Glutamatergic neuron (in vitro differentiated cells): ENCODE measurements at regions not wholly inside any gene's neighbourhood (a gene's known extent, or its start where the extent isn't known, plus 50 kb on each side); places are given as distances from the start of the nearest gene placed in this dataset.
"Not testable (repeated sequence)": the region's sequence is repeated elsewhere in the genome, so short reads cannot be mapped to it uniquely, and the experiment has no call there.

ENCODE experiments used
- DNase-seq: peaks from one replicate; pipeline ENCODE4 v3.0.0; 2022
- H3K27ac Mint-ChIP-seq: one replicate; pipeline ENCODE4 v1.8.0; 2020; ENCODE audit warnings: mild to moderate bottlenecking, mixed read lengths, inconsistent platforms; ENCODE audit not compliant: unreplicated experiment
- H3K27me3 Mint-ChIP-seq: one replicate; pipeline ENCODE4 v1.8.0; 2020; ENCODE audit warnings: mild to moderate bottlenecking, moderate library complexity, mixed read lengths, inconsistent platforms; ENCODE audit not compliant: unreplicated experiment
- H3K36me3 Mint-ChIP-seq: one replicate; pipeline ENCODE4 v1.8.0; 2020; ENCODE audit warnings: mild to moderate bottlenecking, mixed read lengths, inconsistent platforms; ENCODE audit not compliant: unreplicated experiment
- H3K4me1 Mint-ChIP-seq: one replicate; pipeline ENCODE4 v1.8.0; 2020; ENCODE audit warnings: mild to moderate bottlenecking, low read depth, mixed read lengths, inconsistent platforms; ENCODE audit not compliant: unreplicated experiment
- H3K4me3 Mint-ChIP-seq: one replicate; pipeline ENCODE4 v1.8.0; 2020; ENCODE audit warnings: mild to moderate bottlenecking, mixed read lengths, inconsistent platforms; ENCODE audit not compliant: unreplicated experiment
- H3K9me3 Mint-ChIP-seq: one replicate; pipeline ENCODE4 v1.8.0; 2020; ENCODE audit warnings: mild to moderate bottlenecking, moderate library complexity, mixed read lengths, inconsistent platforms; ENCODE audit not compliant: unreplicated experiment
- TF ChIP-seq, protein P1 (sequence below): fragments of 200-600 bp; sonication (generic); IDR thresholded peaks from one replicate; pipeline ENCODE4 v1.5.0; 2021; ENCODE audit not compliant: partially characterized antibody, unreplicated experiment

DNA sequence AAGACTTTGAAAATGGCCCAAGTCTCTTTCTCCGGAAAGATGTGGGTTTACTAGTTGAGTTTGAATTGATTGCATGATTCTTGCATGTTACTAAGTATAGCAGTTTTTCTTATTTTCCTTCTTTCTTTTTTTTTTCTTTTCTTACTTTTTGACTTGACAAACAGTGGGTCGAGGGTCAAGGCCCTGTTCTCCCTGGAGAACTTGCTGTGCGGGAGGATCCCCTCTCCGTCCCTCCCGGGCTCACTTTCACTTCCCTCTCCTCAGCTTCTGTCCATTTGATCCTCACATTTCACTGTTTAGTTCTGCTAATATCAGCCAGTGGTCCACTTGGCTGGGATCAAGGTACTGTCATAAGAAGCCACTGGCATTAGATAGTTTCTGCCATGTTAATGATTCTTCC is 767.4 kb downstream of the TDRD15 start:
- TF ChIP-seq, protein P1, sequence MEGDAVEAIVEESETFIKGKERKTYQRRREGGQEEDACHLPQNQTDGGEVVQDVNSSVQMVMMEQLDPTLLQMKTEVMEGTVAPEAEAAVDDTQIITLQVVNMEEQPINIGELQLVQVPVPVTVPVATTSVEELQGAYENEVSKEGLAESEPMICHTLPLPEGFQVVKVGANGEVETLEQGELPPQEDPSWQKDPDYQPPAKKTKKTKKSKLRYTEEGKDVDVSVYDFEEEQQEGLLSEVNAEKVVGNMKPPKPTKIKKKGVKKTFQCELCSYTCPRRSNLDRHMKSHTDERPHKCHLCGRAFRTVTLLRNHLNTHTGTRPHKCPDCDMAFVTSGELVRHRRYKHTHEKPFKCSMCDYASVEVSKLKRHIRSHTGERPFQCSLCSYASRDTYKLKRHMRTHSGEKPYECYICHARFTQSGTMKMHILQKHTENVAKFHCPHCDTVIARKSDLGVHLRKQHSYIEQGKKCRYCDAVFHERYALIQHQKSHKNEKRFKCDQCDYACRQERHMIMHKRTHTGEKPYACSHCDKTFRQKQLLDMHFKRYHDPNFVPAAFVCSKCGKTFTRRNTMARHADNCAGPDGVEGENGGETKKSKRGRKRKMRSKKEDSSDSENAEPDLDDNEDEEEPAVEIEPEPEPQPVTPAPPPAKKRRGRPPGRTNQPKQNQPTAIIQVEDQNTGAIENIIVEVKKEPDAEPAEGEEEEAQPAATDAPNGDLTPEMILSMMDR, result no peak
- Mint-ChIP-seq H3K36me3 (no peaks in the 10 kb centered on the region), H3K4me1 (peaks cover 10% of the 10 kb centered on the region), H3K9me3 (peaks cover 1% of the 10 kb centered on the region), H3K4me3 (peak overlapping the region; percentile 50), H3K27me3 (no peaks in the 10 kb centered on the region), H3K27ac (no peak overlapping the region)
- DNase-seq, result peak; percentile 10

DNA sequence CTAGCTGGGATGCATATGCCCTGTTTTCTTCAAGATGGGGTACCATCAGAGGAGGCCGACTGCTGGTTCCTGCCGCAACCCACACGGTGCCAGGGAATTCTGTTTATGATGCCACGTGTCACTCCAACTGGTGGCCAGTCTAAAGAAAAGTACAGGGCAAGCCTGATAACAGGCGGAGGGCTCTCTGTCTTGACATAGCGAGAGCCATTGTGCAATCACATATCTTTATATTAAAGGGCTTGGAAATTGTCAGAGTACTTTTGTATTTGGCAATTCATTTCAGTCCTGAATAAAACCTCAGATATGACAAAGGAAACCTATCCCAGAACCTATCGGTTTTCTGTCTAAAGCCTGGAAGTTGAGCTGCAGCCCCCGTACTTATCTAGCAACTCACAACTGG is 768.4 kb downstream of the TDRD15 start:
- Mint-ChIP-seq H3K27ac (no peak overlapping the region), H3K36me3 (no peaks in the 10 kb centered on the region), H3K27me3 (no peaks in the 10 kb centered on the region), H3K4me1 (peaks cover 10% of the 10 kb centered on the region), H3K4me3 (no peak overlapping the region), H3K9me3 (peaks cover 1% of the 10 kb centered on the region)
- DNase-seq, result no peak
- TF ChIP-seq, protein P1, result no peak

- H3K4me3 Mint-ChIP-seq, result no peak overlapping the region
- no peak for DNase-seq
- peaks cover 1% of the 10 kb centered on the region for H3K9me3 Mint-ChIP-seq
- H3K36me3 Mint-ChIP-seq, result no peaks in the 10 kb centered on the region
- no peaks in the 10 kb centered on the region for H3K27me3 Mint-ChIP-seq
- peaks cover 10% of the 10 kb centered on the region for H3K4me1 Mint-ChIP-seq
- TF ChIP-seq, protein P1, result no peak
- no peak overlapping the region for H3K27ac Mint-ChIP-seq
Observed at GRCh38 chr2:21895200-21895599, 771.4 kb downstream of the TDRD15 start.

- not testable (repeated sequence) for DNase-seq, H3K4me3 Mint-ChIP-seq, H3K27ac Mint-ChIP-seq, H3K9me3 Mint-ChIP-seq, H3K36me3 Mint-ChIP-seq, H3K4me1 Mint-ChIP-seq, H3K27me3 Mint-ChIP-seq
Observed at GRCh38 chr2:21908712-21909380, 785.1 kb downstream of the TDRD15 start.

DNA sequence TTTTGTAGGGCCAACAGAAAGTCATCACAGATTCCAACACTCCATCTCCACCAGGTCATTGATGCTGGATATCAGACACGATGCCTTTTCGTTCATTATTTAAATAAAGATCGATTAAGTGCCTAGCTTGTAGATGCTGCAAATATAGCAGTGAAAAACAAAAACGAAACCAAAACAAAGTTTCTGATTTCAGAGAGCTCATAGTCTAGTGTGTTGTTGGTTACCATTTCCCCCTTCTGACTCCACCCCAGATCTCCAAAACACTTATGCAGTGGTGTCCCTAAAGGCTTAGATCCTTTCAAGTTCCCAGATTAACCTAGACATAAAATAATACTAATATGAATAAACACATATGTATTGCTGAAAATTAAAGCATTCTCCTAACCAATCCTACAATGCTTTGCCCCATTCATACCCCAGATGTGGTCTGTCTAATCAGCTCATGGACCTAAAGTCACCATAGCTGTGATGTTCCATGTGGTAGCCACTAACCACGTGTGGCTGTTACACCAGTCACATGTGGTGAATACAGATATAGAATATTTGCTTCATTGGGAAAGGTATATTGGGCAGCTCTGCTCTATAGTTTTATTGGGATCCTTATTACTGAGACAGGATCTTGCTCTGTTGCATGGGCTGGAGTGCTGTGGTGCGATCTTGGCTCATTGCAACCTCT is 787.2 kb downstream of the TDRD15 start:
- Mint-ChIP-seq H3K27me3 (no peaks in the 10 kb centered on the region), H3K36me3 (no peaks in the 10 kb centered on the region), H3K4me3 (no peak overlapping the region), H3K4me1 (no peaks in the 10 kb centered on the region), H3K9me3 (peaks cover 3% of the 10 kb centered on the region), H3K27ac (no peak overlapping the region)
- TF ChIP-seq, protein P1, result no peak
- no peak for DNase-seq
